HG03565 (cell line): ENCODE measurements at regions not wholly inside any gene's neighbourhood (a gene's known extent, or its start where the extent isn't known, plus 50 kb on each side); places are given as distances from the start of the nearest gene placed in this dataset.
"Not testable (repeated sequence)": the region's sequence is repeated elsewhere in the genome, so short reads cannot be mapped to it uniquely, and the experiment has no call there.

ENCODE experiments used
- ATAC-seq: cut with Tn5 transposase; IDR thresholded peaks from one replicate; pipeline ENCODE4 v1.9.1; 2021; ENCODE audit warnings: mild to moderate bottlenecking, moderate library complexity; ENCODE audit not compliant: unreplicated experiment

DNA sequence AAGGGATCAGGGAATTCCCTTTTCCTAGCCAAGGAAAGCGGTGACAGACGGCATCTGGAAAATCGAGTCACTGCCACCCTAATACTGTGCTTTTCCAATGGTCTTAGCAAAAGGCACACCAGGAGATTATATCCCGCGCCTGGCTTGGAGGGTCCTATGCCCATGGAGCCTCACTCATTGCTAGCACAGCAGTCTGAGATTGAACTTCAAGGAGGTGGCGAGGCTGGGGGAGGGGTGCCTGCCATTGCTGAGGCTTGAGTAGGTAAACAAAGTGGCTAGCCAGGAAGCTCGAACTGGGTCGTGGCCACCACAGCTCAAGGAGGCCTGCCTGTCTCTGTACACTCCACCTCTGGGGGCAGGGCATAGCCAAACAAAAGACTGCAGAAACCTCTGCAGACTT lies 556.5 kb upstream of the IZUMO3 start:
- not testable (repeated sequence) for ATAC-seq

DNA sequence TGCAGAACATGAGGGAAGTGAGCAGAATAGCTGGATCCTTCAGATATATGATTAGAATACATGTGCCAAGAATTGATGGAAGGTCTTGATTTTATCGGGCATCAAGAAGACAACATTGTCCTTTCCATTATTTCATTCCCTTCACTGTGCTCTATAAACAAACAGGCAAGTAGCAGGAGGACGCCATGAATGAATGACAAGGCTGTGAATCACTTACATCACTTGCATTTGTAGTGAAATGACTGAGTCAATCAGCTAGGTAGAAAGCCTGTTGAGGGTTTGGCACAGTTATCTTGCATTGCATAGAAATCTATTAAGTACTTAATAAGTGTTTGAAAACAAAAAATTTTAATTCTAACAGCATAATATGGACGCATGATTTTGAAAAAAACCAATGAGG lies 548.8 kb upstream of the IZUMO3 start:
- no peak for ATAC-seq

DNA sequence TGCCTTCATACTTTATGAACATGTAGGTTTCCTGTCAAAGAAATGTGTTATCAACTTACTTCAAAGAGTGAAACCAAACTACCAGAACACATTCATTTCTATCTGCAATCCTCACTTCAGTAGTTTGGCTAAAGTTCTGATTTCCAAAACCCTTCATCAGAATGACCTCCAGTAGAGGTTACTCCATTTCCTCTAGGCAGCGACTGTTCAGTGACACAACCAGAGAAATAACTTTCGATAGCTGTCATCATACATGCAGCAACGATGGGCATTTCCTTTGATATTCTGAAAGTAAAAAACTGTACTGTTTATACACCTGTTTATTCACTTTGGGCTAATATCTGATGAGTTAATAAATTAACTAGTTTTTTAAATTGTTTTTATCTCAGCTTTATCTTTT lies 532.5 kb upstream of the IZUMO3 start:
- ATAC-seq: no peak

DNA sequence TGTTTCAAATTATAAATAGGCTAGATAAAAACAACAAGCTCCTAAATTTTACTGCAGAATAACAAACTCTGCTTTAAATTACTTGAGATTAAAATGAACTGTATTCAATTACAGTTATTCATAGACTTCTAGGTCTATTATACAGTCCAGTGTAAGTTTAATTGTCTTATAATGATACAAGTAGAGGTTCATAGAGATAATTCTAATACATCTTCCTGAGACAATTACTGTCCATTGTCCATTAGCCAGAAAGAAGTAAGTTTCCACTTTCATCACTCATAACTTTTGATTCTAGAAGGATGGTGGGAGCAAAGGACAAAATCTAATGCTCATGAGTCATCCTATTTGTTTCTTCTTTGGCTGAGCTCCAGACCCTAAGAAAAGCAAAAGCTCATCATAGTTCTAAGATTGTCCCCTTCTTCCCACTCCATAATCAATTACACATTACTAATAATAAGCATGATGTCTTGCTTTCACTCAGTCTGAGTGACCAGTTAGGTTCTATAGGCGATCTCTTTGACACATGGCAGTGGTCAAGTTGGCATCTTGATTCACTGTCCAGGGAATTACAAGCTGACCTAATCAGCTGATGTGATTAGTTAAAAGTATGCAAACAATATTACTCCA lies 502.5 kb upstream of the IZUMO3 start:
- no peak for ATAC-seq

DNA sequence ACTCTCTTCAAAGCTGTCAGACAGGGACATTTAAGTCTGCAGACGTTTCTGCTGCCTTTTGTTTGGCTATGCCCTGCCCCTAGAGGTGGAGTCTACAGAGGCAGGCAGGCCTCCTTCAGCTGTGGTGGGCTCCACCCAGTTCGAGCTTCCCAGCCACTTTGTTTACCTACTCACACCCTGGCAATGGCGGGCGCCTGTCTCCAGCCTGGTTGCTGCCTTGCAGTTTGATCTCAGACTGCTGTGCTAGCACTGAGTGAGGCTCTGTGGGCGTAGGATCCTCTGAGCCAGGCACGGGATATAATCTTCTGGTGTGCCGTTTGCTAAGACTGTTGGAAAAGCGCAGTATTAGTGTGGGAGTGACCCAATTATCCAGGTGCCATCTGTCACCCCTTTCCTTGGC lies 499.8 kb upstream of the IZUMO3 start:
- ATAC-seq: not testable (repeated sequence)

DNA sequence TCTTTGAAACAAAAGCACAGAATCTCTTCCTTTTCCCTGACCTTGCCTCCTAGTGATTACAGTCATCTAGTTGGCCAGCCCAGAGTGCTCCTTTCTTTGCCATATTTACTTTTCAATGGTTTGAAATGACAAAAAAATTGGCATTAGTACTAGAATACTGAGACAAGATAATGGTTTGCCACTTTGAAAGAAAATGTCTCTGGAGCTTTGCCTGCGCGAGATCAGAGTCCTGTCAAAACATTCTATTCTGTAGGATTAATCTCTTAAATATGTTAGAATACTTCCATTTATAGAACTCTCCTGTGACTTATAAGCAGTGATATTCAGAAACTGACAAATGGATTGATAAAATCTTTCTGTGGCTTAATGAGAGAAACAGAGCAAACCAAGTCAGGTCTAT lies 484.0 kb upstream of the IZUMO3 start:
- ATAC-seq: no peak

DNA sequence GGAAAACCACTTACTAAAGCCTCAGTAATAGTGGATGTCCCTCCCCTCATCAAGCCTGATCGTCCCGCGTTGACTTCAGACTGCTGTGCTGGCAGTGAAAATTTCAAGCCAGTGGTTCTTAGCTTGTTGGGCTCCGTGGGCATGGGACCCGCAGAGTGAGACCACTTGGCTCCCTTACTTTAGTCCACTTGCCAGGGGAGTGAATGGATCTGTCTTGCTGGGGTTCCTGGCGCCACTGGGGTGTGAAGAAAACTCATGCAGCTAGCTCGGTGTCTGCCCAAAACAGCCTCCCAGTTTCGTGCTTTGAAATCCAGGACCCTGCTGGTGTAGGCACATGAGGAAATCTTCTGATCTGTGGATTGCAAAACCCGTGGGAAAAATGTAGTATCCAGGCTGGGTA lies 480.0 kb upstream of the IZUMO3 start:
- ATAC-seq: no peak

DNA sequence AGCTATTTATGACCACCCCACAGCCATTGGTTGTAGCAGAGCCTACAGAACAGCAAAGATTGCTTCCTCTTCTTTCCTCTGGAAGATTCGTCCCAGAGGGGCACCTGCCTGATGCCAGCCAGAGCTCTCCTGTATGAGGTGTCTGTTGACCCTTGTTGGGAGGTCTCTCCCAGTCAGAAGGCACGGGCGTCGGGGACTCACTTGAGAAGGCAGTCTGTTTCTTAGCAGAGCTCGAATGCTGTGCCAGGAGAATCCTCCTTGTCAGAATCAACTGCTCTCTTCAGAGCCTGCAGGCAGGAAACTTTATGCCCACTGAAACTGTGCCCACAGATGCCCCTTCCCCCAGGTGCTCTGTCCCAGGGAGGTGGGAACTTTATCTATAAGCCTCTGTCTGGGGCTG lies 479.5 kb upstream of the IZUMO3 start:
- ATAC-seq: no peak

DNA sequence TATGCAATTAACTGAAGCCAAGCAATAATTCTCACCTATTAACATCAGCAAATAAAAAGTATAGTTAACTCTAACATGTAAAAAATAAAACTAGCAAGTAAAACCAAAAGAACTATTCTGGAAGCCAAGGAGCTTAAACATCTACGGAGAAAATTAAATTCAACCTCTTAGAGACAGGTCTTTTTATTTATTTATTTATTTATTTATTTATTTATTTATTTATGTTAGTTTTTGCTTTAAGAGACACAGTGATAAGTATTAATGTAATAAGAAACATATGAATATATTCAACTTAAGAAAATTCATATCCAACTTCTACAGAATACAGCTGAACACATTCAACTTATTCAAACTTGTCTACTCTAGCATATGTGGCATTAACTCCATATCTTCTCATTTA lies 472.1 kb upstream of the IZUMO3 start:
- ATAC-seq: no peak

DNA sequence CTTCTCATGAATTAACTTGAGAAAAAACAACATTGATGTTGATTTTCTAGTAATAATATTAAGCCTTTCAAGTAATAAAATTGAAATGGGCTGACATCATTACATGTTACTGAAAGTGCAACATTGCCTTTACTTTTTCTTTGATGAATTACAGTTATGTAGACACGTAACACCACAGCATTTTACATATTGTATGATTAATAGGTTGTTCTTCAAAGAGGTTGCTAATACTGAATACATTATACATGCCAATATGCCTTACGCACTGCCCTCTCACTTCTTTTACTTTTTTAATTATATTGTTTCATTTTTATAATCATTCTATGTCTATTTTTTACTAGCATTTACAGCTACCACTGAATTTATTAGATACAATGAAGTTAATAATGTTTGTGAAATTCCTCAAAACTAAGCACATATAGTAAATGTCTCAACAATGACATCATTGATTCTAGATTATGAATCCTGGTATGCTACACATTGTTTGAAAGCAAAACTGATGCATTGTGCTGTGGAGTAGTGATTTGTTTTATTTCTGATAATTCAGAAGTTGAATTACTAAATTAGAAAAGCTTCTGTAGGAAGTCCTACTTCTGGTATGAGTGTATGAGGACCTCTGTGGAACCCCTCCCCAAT lies 464.4 kb upstream of the IZUMO3 start:
- no peak for ATAC-seq

DNA sequence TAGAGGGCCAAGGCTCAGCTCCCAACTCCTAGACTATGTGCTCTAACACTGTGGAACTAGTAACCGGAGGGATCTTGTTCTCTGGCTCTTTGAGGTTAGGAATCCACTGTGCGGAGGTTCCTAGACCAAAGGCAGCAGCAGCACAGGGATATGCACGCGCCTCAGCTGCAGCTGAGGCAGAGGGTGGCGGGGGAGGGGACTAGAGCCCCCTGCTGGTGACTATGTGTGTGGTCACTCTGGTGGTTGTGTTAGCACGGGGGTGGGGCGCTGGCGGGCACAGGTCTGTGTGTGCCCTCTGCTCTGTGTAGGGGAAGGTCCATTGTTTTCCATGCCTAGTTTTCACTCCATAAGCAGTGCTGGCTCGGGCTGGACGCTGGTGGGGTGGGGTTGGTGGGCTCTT lies 458.0 kb upstream of the IZUMO3 start:
- no peak for ATAC-seq

DNA sequence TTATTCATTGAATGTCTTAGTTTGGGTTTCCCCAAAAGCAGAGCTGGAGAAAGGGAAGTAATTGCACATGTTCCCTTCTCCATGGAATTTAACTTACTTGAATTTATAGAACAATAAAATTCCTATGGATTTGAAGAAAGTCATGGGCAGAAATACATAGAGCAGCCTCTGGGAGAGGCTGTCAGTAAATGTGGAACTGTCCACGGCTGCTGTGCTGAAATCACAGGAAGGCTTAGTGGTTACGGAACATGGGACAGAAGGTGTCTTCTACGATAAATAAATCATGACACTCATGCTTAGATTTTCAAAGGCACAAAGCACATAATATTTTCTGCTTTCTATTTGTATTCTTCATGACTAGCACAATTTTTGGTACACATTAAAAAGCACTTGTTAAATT lies 440.6 kb upstream of the IZUMO3 start:
- ATAC-seq: no peak

DNA sequence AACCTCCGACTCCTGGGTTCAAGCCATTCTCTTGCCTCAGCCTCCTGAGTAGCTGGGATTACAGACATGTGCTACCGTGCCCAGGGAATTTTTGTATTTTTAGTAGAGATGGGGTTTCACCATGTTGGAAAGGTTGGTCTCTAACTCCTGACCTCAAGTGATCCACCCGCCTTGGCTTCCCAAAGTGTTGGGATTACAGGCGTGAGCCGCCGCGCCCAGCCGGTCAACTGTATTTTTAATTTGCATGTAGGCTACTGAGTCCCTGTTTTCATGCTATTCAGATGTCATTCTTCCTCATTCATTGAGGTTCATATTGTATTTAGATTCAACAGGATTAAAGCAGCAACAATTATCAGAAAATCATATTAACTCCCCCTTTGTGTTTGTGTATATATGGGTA lies 425.1 kb upstream of the IZUMO3 start:
- not testable (repeated sequence) for ATAC-seq

DNA sequence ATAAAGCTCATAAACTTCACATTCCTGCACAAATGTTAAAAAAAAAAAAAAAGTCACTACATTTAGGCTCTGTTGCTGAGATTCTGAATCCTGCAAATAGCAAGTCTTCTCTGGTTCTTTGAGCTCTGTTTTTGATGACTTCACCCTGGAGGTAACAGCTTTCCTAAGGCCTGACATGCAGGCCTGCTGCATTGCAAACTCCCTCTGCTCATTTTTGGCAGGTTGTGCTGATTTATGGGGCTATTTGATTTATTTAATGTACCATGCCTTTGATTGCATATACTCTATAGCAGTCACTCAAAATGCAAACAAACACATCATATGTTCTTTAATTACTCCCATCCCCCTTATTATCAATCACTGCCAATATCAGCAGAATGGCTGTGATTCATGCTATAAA lies 416.1 kb upstream of the IZUMO3 start:
- no peak for ATAC-seq

DNA sequence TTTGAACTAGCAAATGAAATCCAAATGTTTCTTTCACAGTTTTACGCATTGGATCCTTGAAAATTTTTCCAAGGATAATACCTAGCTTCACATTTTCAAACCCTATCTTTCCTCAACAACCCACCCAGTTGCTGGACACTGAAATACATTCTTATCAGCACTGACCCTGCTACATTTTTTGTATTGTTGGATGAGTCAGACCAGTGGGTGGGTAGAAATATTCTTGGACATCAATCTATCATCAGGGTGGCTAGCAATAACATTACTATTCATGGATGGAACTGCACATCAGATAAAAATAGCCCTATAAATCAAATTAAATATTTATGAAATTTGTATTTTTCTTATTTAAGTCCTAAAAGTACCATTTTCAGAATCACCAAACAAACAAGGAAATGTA lies 407.4 kb upstream of the IZUMO3 start:
- no peak for ATAC-seq

DNA sequence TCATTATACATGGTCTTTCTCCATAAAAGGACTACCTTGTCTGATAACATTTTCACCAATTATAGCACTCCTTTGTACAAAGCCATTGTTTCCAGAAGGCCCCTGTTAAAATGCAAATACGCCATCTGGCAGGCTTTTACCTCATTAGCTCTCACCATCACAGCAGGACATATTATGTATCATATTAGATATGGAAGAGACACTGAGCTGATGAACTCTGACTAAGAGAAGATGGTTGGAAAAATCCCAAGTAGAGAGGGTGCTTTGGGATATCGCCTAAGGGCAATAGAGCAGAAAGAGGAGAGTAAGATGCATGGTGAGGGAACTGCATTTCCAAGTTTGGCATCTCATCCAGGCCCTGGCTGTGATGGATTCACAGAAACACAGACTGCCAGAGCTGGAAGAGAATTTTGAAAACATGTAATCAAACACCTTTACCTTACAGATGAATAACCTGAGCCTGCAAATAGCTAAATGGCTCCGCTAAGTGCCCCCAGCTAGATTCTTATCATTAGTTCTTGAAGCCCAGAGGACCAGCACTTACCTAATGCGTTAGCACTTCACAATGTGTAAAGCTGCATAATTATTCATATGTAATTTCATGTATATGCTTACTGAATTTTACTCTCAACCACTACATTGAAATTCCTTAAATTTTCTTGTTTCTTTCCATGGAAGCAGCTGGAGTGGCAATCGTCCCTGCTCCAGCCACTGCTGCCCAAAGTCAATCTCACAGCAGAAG lies 393.6 kb upstream of the IZUMO3 start:
- ATAC-seq: no peak

DNA sequence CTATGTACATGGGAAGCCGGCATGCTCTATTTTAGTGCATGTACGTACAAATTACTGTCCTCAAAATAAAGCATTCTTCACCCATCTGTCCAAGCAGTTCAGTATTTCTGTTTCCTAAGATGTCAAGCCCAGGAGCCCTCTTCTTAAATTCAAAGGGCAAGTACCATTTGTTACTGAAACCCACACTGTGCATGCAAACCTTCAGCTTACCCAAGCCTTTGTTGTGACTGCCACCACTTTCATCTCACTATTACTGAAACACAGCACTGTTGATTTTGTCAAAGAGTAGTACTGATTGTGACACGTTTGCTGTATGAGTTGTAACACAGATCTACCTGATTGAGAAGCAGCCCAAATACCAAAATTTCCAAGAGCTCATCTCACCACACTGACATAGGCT lies 390.4 kb upstream of the IZUMO3 start:
- no peak for ATAC-seq

DNA sequence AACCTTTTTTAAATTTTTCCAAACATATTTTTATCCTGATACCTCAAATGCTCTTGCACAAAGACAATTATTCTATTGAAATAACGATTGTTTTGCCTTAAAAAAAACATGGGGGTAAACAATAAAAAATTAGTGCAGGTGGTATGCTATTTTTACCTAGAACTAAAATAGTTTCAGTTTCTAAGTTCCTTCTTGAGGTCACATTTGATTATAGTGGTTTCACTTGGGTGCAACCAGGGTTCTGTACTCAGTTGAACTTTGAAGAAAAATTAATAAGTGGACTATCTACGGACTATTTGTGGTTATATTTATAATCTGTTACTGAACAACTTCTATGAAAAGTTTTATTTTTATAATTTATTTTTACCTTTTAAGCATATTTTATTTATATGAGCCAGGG lies 387.1 kb upstream of the IZUMO3 start:
- no peak for ATAC-seq

DNA sequence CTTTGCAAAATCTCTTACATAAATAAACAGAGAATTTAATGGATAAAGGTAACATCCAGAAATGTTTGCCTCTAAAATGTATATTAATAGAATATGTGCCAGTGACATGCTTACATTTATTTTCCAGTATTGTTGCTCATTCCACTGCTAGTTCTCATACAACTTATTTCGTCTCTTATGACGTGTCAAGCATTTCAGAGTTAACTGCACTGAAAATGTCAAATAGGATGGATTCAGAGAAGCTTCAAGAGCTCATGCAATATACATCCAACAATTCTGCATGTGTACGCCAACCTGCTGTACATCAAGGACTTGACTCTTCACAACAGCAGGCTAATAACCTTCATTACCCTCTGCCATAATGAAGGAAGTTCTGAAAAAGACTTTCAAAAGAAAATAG lies 386.2 kb upstream of the IZUMO3 start:
- ATAC-seq: no peak

DNA sequence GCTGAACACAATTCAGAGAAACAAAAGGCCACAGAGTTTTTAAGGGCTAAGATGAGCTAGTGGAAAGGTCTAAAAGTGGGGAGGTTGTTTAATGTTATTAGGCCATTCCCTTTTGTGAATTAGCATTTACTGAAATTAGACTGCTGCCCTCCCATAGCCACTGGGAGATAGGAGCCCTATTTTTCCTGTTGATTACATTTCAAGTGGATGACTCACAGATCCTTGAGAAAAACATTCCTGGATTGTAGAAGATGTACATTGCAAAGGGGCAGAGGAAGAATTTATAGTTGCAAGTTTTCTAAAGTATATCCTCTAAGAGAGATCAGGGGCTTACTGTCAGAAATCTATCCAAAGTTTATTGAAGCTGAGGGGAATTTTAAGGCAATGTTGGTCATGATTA lies 367.1 kb upstream of the IZUMO3 start:
- no peak for ATAC-seq

DNA sequence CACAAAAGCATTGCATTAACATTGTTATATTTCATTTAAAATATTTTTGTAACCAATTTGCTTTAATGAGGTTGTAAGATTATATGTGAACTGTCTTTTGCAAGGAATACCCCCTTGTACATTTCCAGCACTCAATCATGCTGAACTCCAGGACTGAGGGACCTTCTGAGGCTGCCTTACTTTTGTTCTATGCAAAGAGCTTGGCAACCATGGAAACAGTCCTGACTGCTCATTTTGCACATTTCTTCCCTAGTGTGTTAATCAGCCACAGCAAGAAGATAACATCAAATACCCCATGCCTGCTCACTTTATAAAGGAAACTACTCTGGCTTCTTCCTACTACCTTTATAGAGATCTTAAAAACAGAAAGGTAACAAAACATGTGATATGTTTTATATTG lies 355.6 kb upstream of the IZUMO3 start:
- no peak for ATAC-seq

DNA sequence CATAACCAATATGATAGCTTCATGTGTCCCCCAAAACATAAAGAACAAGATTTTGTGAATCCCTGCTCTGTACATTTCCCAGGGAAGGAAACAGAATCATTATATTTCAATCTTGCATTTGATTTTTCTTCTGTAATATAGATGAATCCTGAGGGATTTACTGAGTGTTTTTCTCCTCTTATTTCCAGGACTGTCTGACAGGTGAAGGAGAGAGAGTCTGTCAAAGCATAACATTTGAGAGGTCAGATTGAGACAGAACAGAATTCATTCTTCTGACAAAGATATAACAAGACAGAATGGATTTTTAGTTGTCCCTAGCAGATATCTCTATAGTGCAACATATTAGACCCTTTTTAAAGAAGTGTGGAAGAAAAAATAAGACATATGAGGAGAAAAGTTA lies 354.5 kb upstream of the IZUMO3 start:
- ATAC-seq: no peak
